ENCODE measurements at regions not wholly inside any gene's neighbourhood (a gene's known extent, or its start where the extent isn't known, plus 50 kb on each side); places are given as distances from the start of the nearest gene placed in this dataset.

- no peak overlapping the region for H3K4me3 ChIP-seq (replicated peaks; ENCODE audit: low read depth, low read length)
- no peak for TF ChIP-seq CTCF (IDR thresholded peaks at IDR 0.05; ENCODE audit: low read depth, low read length, missing control alignments)
- DNase-seq (ENCODE audit: extremely low read depth, low read depth) = no peak
These were observed 700.8 kb downstream of the MAT2B start for GRCh38 chr5:164206196-164206595.

- H3K4me3 ChIP-seq (replicated peaks; ENCODE audit: low read depth, low read length) = no peak overlapping the region
- no peak for TF ChIP-seq CTCF (IDR thresholded peaks at IDR 0.05; ENCODE audit: low read depth, low read length, missing control alignments)
- DNase-seq (ENCODE audit: extremely low read depth, low read depth) = no peak
These were observed 702.2 kb downstream of the MAT2B start for GRCh38 chr5:164207646-164208045.

- DNase-seq (ENCODE audit: extremely low read depth, low read depth) = no peak
- TF ChIP-seq CTCF (IDR thresholded peaks at IDR 0.05; ENCODE audit: low read depth, low read length, missing control alignments) = no peak
- H3K4me3 ChIP-seq (replicated peaks; ENCODE audit: low read depth, low read length) = no peak overlapping the region
These were observed 705.1 kb downstream of the MAT2B start for GRCh38 chr5:164210491-164210890.

GRCh38 chr5:164214698-164215097 is 709.3 kb downstream of the MAT2B start:
- no peak for TF ChIP-seq CTCF (IDR thresholded peaks at IDR 0.05; ENCODE audit: low read depth, low read length, missing control alignments)
- DNase-seq (ENCODE audit: extremely low read depth, low read depth) = no peak
- H3K4me3 ChIP-seq (replicated peaks; ENCODE audit: low read depth, low read length) = no peak overlapping the region

- no peak overlapping the region for H3K4me3 ChIP-seq (replicated peaks; ENCODE audit: low read depth, low read length)
- DNase-seq (ENCODE audit: extremely low read depth, low read depth) = no peak
- TF ChIP-seq CTCF (IDR thresholded peaks at IDR 0.05; ENCODE audit: low read depth, low read length, missing control alignments) = no peak
These were observed 712.0 kb downstream of the MAT2B start for GRCh38 chr5:164217464-164217863.

- no peak for TF ChIP-seq CTCF (IDR thresholded peaks at IDR 0.05; ENCODE audit: low read depth, low read length, missing control alignments)
- no peak overlapping the region for H3K4me3 ChIP-seq (replicated peaks; ENCODE audit: low read depth, low read length)
- DNase-seq (ENCODE audit: extremely low read depth, low read depth) = no peak
These were observed 715.1 kb downstream of the MAT2B start for GRCh38 chr5:164220522-164220921.

GRCh38 chr5:164224236-164224635 is 718.8 kb downstream of the MAT2B start:
- TF ChIP-seq CTCF (IDR thresholded peaks at IDR 0.05; ENCODE audit: low read depth, low read length, missing control alignments) = no peak
- no peak for DNase-seq (ENCODE audit: extremely low read depth, low read depth)
- no peak overlapping the region for H3K4me3 ChIP-seq (replicated peaks; ENCODE audit: low read depth, low read length)
